GM21390 (cell line): ENCODE measurements at regions not wholly inside any gene's neighbourhood (a gene's known extent, or its start where the extent isn't known, plus 50 kb on each side); places are given as distances from the start of the nearest gene placed in this dataset.

ENCODE experiments used
- ATAC-seq: cut with Tn5 transposase; IDR thresholded peaks from one replicate; pipeline ENCODE4 v1.9.1; 2021; ENCODE audit not compliant: unreplicated experiment

DNA sequence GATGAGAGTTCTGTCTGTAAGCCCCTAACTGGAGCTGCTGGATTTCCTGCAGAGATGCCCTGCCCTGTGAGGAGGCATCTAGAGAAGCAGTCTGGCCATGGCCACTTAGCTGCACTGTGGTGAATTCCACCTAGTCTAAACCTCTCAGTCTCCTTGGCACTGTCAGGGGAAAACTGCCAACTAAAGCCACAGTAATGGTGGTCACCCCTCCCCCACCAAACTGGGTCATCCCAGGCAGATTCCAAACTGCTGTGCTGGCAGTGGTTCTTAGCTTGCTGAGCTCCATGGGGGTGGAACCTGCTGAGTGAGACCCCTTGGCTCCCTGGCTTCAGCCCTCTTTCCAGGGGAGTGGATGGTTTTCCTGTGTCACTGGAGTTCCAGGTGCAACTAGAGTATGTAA is 740.6 kb downstream of the RWDD3 start:
- ATAC-seq: no peak

DNA sequence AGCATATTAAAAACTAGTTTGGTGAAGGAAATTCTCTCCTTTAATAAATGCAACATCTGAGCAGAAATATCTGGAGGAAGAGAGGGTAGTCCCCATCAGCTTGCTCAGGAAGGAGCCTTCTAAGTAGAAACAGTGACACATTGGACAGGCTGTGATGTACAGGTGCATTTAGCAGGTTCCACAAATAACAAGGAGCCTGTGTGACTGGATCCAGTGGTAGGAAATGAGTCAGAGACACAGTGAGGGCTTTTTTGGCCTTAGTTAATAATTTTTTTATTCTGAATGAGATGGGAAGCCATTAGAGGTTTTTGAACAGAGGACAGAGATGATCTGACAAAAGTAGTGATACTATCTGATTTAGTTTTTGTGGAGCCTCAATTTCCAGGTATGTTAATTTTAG is 738.9 kb upstream of the PTBP2 start:
- ATAC-seq: no peak

DNA sequence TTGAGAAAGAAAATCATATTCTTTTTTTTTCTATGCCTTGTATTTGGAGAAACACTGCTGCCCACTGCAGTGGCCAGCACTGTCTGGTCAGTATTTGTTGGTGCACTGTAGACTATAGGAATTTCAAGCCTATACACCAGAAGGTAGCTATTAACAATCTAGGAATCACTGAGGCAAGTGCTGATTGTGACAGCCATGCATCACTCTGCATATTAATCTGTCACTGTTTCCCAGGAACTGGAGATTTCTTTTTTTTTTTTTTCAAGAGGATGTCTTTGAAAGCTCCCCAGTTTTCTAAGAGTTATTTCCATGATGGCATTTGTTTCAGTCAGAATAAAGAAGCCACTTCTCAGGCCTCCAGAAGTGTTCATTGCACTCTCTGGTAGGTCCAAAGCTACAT is 737.8 kb upstream of the PTBP2 start:
- no peak for ATAC-seq

DNA sequence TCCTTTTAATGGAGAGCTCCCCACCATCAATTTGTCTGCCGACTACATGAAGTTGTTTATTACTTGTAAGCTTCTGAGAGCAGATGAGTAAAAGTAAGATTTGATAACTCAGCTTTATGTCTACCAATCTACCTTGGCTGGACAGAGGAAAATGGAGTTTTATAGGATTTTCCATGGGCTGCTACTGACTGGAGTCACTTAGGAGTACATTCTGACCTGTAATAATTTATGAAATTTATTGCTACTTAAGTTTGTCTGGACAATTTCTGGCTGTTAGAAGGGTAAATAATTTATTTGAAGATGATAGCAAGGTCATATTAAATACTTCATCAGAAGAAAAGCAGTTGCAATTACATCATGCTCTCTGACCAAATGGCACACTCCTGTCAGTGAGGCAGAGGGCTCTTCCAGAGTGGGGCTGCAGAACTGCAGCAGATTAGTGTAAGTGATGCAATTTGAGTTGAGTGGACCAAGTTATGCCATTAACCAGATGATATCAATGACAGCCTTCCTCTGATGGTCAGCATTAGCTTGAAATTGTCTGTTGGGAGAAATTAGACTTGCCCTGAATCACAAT is 736.7 kb upstream of the PTBP2 start:
- no peak for ATAC-seq

DNA sequence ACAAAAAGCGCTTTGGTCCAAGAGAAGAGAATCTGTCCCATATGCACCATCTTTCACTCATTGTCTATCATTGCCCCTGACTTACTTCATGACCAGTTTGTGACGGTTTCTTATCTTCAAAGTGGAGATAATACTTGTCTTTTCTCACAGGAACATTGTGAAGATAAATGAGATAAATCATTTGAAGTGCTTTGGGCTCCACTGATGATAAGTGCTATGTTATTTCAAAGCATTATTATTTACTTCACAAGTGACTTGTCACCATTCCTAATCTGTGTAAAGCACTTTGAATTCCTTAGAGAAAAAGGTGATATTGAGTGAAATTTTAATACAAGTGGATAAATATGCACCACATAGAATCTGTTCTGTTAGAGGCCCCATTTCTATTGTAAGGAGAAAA is 731.6 kb upstream of the PTBP2 start:
- no peak for ATAC-seq

DNA sequence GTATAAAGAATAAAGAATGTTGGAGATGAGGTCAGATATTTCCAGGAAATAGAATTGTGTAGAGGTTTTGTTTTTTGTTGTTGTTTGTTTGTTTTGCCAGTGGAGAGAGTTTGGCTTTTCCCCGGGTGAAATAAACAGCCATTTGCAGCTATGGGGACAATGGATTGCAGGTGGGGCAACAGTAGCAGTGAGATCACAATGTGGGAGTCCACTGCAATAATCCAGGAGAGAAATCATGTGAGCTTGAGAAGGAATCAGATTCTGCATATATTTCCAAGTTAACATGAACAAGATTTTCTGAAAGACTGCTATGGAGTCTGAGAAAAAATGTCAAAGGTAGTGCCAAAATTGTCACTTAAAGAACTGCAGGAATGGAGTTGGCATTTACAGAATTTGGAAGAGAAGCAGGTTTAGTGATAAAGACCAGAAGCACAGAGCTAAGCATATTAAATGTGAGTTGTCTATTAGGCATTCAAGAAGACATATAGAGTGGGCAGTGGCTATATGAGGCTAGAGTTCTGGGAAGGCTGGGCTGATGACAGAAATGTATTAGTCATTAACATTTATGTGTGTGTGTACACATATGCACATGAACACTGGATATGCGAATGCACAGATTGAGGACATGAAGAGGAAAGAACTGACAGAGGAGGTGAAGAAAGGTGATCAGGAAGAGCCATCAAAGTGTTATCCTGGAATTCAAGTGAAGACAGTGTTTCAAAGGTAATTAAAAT is 729.6 kb upstream of the PTBP2 start:
- no peak for ATAC-seq

DNA sequence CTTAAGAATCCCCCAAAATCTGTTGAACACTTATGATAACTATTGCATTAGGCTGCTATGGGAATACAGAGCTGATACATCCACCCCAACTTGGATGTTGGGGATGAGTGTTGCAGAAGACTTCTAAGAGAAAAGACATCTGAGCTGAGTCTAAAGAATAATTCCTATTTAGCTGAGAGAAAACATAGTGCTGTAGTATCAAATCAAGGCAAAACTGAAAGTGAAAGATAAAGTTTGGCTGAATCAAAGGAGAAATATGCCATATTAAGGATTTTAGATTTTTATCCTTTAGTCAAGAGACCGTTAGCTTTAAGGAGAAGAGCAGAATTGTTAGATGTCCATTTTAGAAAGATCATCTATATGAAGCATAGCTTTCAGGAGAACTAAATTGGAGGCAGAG is 726.9 kb upstream of the PTBP2 start:
- ATAC-seq: no peak

DNA sequence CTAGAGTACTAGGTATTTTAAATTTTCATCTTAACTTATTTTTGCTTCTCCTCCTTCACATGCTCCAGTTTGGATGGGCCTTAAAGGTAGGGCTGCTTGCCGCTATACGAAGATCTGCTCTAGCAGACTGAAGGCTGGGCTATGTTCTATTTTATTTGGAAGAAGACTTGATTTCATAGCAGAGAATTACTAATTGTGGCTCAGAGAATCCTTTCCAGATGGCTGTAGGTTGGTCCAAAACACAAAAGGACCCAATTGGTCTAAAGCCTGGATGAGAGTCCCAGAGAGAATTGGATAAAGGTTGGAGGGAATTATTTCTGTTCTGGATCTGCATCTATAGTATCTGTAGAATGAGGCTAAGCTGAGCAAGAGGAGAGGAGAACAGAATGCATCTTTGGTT is 719.4 kb upstream of the PTBP2 start:
- no peak for ATAC-seq

DNA sequence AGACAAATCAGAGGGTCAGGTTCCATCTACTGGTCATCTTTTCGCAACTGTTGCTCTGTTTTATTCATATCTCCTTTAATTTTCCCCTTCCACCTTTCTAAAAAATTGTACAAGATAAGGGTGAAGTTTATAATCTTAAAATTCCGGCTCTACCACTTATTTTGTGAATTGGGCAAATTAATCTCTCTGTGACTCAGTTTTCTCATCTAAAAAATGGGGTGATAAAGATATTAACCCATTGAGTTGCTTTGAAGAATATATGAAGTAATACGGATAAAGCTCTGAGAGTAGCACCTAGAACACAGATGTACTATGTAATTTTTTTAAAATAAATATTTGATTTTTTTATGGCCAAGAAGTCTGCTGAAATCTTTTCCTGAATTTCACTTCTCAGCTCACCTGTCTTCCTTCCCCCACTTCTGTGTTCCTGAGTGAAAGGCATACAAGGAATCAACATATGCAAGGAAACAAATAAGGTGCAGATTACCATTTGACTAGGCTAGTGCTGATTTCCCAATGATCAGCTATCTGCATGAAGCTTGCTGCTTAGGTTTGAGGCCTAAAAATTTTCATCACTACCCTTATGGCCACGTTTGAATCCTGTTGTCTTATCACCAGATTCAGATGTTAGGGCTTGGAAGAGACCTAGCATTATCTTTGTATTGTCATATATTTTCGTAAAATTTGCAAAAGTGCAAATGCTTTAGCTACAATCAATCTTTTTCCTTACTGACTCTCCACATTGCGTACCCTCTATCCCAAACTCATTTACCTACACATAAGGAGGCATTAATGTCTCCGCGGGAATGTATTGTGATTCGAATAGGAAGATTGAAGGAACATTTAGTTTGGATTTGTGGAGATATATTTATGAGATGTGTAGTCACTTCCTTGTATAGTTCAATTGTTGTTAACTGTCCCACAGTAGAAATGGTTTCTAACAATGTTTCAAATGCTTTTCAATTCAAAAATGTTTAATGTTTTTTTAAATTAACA is 718.3 kb upstream of the PTBP2 start:
- ATAC-seq: no peak

DNA sequence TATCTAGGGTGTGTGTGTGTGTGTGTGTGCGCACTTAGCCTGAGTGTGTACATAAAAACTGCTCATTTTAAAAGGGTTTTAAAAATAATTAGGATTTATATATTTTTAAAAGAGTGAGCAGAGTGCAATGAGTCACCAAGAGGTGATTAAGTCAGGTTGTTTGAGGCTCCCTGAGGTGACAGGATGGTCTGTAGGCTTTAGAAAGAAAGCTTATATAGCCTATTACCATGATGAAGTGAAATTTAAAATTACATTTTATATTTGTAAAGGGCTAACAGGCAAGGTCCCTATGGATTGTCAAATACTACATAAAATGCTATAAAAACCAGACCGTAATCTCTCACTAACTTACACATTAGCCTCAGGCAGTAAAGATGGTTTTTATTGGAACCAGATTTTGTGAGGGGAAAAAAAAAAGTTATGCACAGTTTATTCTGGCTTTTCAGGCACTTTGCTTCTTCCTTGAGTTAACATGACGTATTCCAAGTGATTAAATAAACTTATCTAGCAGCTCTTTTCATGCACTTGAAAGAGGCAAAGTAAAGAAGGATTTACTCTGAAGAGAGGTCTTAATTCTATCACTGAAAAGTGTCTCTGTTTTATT is 711.7 kb upstream of the PTBP2 start:
- no peak for ATAC-seq

DNA sequence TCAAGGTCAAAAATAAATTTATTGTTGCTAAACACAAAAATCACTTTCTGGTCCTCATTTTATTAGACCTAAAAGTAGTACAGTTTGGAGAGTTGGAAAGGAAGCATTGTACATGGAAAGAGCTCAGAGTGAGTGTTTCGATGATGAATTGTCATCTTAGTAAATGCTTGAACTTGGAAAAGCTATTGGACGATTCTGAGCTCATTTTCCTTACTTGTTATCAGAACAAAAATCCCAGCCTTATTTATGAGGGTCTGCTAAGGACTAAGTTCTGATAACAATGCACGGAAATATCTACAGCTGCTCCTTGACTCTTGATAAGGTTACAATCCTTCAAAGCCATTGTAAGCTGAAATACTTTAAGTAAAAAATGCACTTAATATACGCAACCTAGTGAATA is 710.0 kb upstream of the PTBP2 start:
- ATAC-seq: no peak

DNA sequence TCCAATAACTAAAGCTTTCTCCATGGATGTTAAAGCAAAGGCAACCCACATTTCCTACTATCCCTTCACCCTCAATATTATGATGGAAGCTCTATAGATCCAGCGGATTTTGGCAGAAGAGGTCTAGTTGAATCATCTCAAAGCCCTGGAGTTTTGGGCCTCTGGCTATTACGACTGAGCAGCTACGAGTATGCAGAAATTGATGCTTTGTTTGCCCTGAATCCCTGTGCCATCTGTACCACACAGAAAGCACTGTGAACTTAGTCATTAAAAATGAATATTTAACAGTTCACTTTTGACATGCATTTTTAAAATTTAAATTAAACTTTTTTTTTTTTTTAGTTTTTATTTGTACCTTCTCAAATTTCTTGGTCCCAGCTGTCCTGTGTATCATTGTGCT is 705.4 kb upstream of the PTBP2 start:
- ATAC-seq: no peak

DNA sequence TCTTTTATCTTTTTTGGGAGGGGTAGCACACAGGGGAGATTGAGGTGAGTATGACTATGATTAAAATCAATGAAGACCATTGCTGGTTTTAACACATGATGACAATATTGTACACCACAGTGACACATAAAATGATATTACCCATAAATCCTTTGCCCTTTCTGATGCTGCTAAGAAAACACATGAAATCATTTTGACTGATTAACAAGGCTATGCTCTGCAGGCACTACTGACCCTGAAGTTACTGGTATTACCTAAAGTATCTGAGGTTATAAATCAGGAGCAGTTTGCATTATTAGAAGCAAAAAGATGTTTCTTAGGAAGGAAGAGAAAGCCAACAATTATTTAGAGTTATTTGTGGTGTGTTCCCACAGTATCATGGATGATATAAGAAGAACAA is 701.2 kb upstream of the PTBP2 start:
- ATAC-seq: no peak

DNA sequence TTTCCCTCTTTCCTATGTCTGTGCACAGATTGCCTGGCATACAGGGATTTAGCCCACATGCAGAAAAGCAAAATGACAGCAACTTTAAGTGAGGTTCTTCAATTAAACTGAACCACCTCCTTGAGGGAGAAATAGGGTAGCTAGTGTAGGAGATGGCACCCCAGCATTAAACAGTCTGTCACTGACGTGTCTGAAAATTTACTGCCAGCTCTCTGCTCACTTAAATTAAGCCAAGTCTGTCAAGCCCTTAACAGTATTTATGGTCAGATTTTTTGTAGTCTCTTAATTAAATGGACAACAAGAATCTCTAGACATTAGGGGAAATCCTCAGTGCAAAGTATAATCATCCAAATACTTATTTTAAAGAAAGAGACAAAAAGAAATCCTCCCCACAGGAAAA is 696.5 kb upstream of the PTBP2 start:
- no peak for ATAC-seq

DNA sequence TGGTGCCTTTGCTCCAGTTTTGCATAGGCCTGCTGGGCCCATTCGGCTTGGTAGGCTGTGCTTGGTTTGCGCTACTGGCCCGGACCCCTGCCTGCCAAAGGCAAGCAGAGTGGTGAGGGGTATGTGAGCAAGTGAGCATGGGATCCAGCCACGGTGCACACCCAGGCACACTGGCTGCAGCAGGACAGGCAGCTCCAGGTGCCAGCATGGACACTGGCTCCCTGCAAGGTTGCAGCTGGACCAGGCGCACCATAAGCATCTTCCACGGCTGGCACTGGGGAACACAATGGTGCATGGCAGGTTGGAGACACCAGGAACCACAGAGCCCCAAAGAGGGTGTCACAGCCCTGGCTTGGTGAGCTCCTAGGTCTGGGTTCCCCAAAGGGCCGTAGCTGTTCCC is 693.5 kb upstream of the PTBP2 start:
- no peak for ATAC-seq

DNA sequence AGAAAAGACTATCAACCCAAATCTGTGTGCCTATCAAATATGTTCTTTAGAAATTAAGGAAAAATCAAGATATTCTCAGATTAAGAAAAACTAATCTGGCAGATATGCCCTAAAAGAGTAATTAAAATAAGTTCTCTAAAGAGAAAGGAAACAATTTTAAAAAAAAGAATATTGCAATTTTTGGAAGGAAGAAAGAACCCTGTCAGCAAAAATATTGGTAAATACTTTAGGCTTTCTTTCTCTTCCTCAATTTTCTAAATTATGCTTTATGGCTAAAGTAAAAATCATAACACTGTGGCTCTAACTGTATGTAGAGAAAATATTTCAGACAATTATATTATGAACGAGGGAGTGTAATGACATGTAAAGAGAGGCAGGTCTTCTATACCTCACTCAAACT is 691.3 kb upstream of the PTBP2 start:
- ATAC-seq: no peak

DNA sequence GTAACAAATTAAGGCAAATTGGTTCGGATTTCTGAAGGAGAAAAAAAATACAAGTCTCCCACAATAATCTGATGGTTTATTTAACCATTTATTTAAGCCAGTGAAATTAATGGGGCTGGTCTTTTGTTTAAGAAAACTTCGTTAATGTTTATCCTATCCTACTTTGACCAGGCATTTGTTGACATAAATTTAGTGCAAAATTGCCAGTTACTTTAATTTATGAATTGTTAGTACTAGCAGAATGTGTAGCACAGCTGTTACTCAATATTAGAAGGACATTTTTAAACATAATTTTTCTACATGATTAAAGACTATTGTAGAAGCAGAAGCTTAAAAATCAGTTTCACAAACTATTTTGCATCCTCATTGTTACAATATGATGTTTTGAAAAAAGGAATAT is 687.6 kb upstream of the PTBP2 start:
- ATAC-seq: no peak

DNA sequence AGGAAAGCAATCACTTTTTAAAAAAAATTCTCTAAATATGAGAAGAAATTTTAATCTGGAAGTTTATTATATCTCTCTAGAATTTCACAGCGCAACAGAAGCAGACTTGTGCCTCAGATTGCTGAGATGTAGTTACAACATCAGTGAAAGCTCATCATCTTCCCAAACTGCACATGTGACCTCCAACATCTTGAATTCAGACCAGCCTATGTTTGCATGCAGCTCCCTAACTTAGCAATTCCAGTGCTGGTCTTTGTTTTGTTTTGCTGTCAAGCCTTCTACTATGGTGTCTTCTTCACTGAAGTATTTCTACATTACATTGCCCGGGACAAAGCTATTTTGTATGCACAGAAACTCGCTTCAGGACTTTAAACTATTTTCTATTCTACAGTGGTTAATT is 684.8 kb upstream of the PTBP2 start:
- no peak for ATAC-seq

DNA sequence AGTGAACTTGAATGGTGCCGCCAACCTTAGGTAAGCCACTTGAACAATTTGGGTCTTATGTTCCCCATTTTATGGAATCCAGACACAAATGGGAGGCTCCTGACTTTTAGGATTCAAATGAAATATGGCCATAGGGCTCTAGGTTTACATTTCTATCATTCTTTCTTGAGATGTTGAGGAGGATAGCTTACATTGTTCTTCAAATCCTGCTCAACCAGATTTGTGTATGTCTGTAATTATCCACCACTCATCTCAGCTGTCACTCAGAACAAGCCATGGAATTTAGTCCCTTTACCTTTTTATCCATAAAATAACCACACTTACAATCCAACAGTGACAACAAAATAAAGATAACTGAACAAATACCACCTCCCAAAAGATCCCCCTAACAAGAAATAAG is 682.9 kb upstream of the PTBP2 start:
- no peak for ATAC-seq

DNA sequence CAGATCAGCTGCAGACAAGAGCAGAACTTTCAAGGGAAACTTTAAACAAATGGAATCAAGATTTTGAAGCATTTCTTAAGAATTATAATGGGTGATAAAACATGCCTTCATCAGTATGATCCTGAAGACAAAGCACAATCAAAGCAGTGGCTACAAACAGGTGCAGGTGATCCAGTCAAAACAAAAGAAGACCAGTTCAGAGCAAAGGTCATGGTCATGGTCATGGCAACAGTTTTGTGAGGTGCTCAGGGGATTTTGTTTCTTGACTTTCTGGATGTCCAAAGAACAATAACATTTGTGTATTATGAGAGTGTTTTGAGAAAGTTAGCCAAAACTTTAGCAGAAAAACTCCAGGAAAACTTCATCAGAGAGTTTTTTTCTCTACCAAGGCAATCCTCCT is 681.7 kb upstream of the PTBP2 start:
- ATAC-seq: no peak

DNA sequence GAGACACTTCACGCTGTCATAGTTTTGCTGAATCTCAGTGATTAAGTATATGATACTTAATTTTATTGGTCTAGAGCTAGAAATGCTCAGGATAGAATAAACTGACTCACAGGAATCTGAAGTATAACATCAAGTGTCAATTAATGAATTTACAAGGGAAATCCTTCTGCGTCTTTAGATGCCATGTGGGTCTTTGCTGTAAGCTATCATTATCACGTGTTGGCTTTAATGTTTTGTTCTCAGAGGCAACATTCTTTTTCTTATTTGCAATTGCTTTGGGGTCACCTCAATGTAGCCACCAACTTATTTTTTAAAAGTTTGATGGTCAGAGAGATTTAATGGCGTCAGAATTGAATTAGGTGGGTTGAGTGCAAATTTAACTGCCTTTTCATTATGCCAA is 680.1 kb upstream of the PTBP2 start:
- no peak for ATAC-seq
